ENCODE measurements at regions not wholly inside any gene's neighbourhood (a gene's known extent, or its start where the extent isn't known, plus 50 kb on each side); places are given as distances from the start of the nearest gene placed in this dataset.

DNA sequence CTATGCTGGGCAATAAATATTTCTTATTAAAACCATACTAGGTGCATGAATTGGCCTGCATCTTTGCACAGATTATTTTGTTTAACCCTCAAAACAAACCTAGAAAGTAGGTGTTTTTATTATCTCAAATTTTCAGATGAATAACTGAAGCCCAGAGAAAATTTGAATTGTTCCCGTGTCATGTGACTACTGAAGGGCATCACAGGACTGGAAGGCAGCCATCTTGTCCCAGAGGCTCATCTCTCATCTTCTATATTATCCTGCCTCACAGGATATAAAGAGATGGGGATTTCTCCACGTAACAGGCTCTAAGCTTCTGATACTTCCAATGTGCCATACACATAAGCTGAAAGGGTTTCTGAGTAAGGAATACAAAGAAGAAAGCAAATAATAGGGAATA is 84.0 kb upstream of the ODAD2 start:
- H3K27ac ChIP-seq: no peak overlapping the region
- DNase-seq (ENCODE audit: low read depth, low spot score): no peak

GRCh38 chr10:28082316-28082715 is 83.4 kb upstream of the ODAD2 start:
- no peak for DNase-seq (ENCODE audit: low read depth, low spot score)
- no peak overlapping the region for H3K27ac ChIP-seq

- H3K27ac ChIP-seq: peak overlapping the region; percentile 82
- peak; percentile 34 for DNase-seq (ENCODE audit: low read depth, low spot score)
These were observed 79.0 kb upstream of the ODAD2 start for GRCh38 chr10:28077889-28078288.

DNA sequence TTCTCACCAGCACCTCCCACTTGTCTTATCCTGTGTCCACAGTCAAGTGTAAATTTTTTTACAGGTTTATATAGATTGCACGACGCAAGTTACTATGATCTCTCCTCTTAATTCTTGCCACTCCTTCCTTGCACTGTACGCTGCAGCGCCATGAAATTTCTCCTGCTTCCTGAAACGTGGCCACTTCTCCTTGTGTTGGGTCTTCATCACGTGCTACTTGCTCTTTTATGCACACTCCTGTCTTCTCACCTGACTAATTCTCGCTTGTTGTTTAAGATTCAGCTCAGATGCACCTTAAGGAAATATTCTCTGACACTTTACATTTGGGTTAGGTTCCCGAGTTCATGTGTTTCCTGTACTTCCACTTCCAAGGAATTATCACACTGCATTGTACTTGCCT is 76.5 kb upstream of the ODAD2 start:
- DNase-seq (ENCODE audit: low read depth, low spot score): no peak

GRCh38 chr10:28072573-28072972 is 73.7 kb upstream of the ODAD2 start:
- no peak for DNase-seq (ENCODE audit: low read depth, low spot score)
- H3K27ac ChIP-seq: peak overlapping the region; percentile 26

More for the DNA sequence above, 76.5 kb upstream of the ODAD2 start:
- no peak overlapping the region for H3K27ac ChIP-seq

GRCh38 chr10:28060031-28060607 is 61.2 kb upstream of the ODAD2 start:
- H3K27ac ChIP-seq: no peak overlapping the region
- DNase-seq (ENCODE audit: low read depth, low spot score): no peak

- DNase-seq (ENCODE audit: low read depth, low spot score): no peak
- H3K27ac ChIP-seq: no peak overlapping the region
These were observed 59.9 kb upstream of the ODAD2 start for GRCh38 chr10:28058746-28059145.

DNA sequence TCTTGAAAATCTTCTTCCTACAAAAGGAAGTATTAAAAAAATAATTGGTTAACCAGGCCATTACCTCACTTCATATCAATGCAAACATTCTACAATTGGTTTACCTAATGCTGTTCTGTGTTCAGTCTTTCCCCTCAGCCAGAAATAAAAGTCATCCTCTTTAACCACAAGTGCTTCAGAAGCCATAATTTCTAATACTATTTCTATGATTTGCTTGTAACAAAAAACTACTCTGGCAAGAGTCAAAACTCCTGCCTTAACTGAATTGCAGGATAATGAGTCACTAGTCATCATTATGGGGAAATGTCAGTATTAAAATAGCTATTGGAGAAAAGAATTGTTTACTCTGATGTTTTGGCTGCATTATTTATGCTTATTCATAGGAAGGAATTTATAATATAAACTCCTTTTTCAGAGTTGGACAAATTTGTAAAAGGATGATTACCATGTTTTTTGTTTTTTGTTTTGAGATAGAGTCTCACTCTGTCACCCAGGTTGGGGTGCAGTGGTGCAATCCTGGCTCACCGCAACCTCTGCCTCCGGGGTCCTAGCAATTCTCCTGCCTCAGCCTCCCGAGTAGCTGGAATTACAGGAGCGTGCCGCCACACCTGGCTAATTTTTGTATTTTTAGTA is 55.5 kb upstream of the ODAD2 start:
- DNase-seq (ENCODE audit: low read depth, low spot score): peak; percentile 36

DNA sequence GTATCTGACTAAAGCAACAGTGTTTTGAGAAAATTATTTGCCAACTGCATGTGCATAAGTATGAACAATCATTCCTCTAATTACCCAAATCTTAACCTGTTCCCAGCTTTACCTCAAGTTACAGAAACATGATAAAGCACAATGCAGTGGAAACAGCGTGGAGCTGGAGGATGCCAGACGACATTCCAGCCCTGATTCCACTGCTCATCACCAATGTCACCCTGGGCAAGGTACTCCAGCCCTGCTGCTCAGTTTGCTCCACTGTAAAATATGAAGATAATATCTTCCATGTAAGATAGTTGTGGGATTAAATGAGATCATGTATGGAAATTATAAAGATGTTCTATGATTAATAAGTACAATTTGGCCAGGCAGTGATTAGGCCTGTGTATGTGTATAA is 50.4 kb upstream of the ODAD2 start:
- no peak overlapping the region for H3K27ac ChIP-seq
- DNase-seq (ENCODE audit: low read depth, low spot score): no peak

More for the DNA sequence above, 55.5 kb upstream of the ODAD2 start:
- H3K27ac ChIP-seq: peak overlapping the region; percentile 77

Measured in epithelial cell of prostate (primary cell).